Right hindlimb (tissue), 1 donor: ENCODE measurements at regions not wholly inside any gene's neighbourhood (a gene's known extent, or its start where the extent isn't known, plus 50 kb on each side); places are given as distances from the start of the nearest gene placed in this dataset.

ENCODE experiments used
- DNase-seq: peaks from one replicate; pipeline ENCODE4 v3.0.0-alpha.2; 2018

- no peak for DNase-seq
These were observed 210.0 kb upstream of the PPP2R3A start for GRCh38 chr3:135755330-135756105.

GRCh38 chr3:135756106-135756668, 209.3 kb upstream of the PPP2R3A start:
- DNase-seq: no peak

GRCh38 chr3:135757421-135757820, 208.1 kb upstream of the PPP2R3A start:
- DNase-seq: no peak

- DNase-seq: no peak
These were observed 206.6 kb upstream of the PPP2R3A start for GRCh38 chr3:135758961-135759360.

GRCh38 chr3:135759651-135760050, 205.9 kb upstream of the PPP2R3A start:
- DNase-seq: no peak

- no peak for DNase-seq
These were observed 204.9 kb upstream of the PPP2R3A start for GRCh38 chr3:135760581-135760980.

GRCh38 chr3:135762188-135762856, 203.2 kb upstream of the PPP2R3A start:
- DNase-seq: no peak

- DNase-seq: no peak
These were observed 199.4 kb upstream of the PPP2R3A start for GRCh38 chr3:135766115-135766514.

- no peak for DNase-seq
These were observed 193.8 kb upstream of the PPP2R3A start for GRCh38 chr3:135771760-135772159.

GRCh38 chr3:135779024-135779423, 186.5 kb upstream of the PPP2R3A start:
- no peak for DNase-seq

- DNase-seq: no peak
These were observed 185.8 kb upstream of the PPP2R3A start for GRCh38 chr3:135779590-135780235.

- no peak for DNase-seq
These were observed 184.3 kb upstream of the PPP2R3A start for GRCh38 chr3:135781026-135781815.

- no peak for DNase-seq
These were observed 181.0 kb upstream of the PPP2R3A start for GRCh38 chr3:135784557-135784956.

GRCh38 chr3:135788146-135788545, 177.4 kb upstream of the PPP2R3A start:
- no peak for DNase-seq

GRCh38 chr3:135788978-135789377, 176.6 kb upstream of the PPP2R3A start:
- DNase-seq: no peak

- DNase-seq: no peak
These were observed 173.4 kb upstream of the PPP2R3A start for GRCh38 chr3:135792174-135792573.

GRCh38 chr3:135792858-135793475, 172.6 kb upstream of the PPP2R3A start:
- DNase-seq: no peak

GRCh38 chr3:135800071-135800549, 165.4 kb upstream of the PPP2R3A start:
- DNase-seq: no peak

GRCh38 chr3:135801018-135801417, 164.5 kb upstream of the PPP2R3A start:
- DNase-seq: no peak

- DNase-seq: no peak
These were observed 163.4 kb upstream of the PPP2R3A start for GRCh38 chr3:135802171-135802570.

GRCh38 chr3:135803028-135803692, 162.4 kb upstream of the PPP2R3A start:
- DNase-seq: no peak

GRCh38 chr3:135805752-135806151, 159.8 kb upstream of the PPP2R3A start:
- no peak for DNase-seq
